Erythroblast (primary cell): ENCODE measurements at regions not wholly inside any gene's neighbourhood (a gene's known extent, or its start where the extent isn't known, plus 50 kb on each side); places are given as distances from the start of the nearest gene placed in this dataset.
A peak's percentile ranks its signal among the peaks of the same experiment; 100 is the strongest.

ENCODE experiments used
- DNase-seq, 2 experiments: peaks; one replicate each; lab custom pipeline; 2025; lab: John Stamatoyannopoulos, UW
- GATA1 ChIP-seq: IDR thresholded peaks from 2 replicates; pipeline ENCODE4 v1.6.1; 2011; ENCODE audit warnings: low read depth, mild to moderate bottlenecking, control low read depth, low read length, moderate library complexity
- POLR2A ChIP-seq: IDR thresholded peaks from 2 replicates; pipeline ENCODE4 v1.6.1; 2011; ENCODE audit warnings: mild to moderate bottlenecking, low read length

DNA sequence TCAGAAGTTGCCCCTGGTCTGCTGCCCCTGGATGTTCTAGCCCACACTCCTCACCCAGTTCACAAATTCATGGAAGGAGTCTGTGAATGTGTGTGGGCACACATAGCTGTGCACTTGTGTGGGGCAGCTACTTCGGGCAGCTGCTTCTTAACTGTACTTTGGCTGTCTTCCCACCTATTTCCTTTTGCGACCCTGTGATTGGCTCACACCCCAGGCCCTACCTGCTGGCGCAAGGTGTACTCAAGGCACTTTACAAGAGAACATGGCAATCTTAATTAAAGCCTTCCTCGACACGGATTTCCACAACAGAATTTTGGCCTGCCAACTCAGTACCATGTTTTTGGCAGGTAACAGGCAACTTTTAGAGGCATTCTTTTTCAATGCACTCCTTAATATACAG, 86.5 kb upstream of the CTTNBP2NL start:
- no peak for DNase-seq
- TF ChIP-seq POLR2A: no peak
- TF ChIP-seq GATA1: no peak

GRCh38 chr1:112312315-112312714, 83.7 kb upstream of the CTTNBP2NL start:
- DNase-seq: no peak
- TF ChIP-seq POLR2A: no peak
- no peak for TF ChIP-seq GATA1

GRCh38 chr1:112312879-112313278, 83.1 kb upstream of the CTTNBP2NL start:
- TF ChIP-seq POLR2A: no peak
- no peak for TF ChIP-seq GATA1
- DNase-seq: no peak

DNA sequence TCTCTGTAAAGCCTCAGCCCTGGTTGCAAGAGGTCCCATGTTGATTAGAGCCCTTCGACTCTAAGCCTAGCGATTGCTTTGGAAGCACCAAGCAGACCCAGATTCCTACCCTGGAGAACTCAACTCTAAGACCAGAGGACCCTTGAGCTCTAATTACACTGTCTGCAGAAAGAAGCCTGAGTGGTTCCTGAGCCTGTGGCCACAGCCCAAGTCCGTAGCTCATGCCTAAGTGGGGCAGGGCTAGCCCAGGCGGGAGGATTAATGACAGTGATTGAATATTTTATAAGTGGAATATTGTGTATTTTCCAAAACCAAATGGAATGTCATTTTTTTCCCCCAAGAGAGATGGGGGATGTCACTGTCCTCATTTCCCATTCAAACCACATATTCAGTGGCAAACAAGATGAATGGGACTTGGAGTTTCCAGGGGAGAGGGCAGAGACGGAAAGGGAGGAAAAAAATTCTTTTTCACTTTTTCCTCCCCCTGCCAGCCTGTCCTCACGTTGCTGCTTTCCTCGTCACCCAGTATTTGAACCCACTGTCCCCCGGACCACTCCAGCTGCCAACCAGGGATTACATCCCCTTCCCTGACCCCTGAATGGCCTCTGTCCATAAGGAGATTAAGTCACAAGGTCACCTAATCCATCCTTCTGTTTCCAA, 79.6 kb upstream of the CTTNBP2NL start:
- TF ChIP-seq GATA1: no peak
- TF ChIP-seq POLR2A: no peak
- DNase-seq: no peak

DNA sequence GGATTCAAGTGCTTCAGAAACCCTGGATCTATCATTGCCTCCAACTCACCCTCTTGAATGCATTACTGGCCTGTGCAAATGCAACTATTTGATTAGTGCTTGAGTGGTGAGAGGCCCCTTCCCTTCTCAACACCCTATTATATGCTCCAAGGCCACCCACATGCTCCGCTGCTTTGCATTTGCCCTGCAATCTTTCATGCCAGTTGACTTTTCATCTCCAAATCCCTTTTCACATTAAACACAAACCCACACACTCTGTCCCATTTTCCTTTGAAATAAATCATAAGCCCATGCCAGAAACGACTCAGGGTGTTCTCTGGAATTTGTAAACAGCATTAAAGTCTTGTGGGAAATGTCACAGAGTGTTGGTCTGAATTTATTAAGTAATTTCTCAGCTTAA, 78.9 kb upstream of the CTTNBP2NL start:
- TF ChIP-seq GATA1: no peak
- no peak for TF ChIP-seq POLR2A
- no peak for DNase-seq

GRCh38 chr1:112317611-112318062, 78.4 kb upstream of the CTTNBP2NL start:
- no peak for TF ChIP-seq POLR2A
- no peak for DNase-seq

DNA sequence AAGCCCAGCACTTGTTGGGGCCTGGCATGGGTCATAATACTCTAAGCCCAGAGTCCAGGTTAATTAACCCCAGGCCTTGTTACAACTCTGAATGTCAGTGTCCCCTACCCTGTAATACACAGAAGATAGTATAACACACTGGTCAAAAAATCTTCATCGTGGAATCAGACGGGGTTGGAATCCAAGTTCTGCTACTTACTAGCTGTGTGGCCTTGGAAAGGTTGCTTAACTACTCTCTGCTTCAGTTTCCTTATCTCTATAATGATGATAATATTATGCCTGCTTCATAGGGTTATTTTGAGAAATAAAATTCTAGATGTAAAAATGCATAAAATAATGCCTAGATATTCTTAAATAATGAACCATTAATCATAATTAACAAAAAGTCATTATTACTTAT, 77.8 kb upstream of the CTTNBP2NL start:
- no peak for TF ChIP-seq POLR2A
- TF ChIP-seq GATA1: no peak
- DNase-seq: no peak

- peak; percentile 4 to 58 for DNase-seq
- no peak for TF ChIP-seq GATA1
- no peak for TF ChIP-seq POLR2A
These were observed 77.2 kb upstream of the CTTNBP2NL start for GRCh38 chr1:112318698-112319370.

- no peak for DNase-seq
- TF ChIP-seq POLR2A (no peak), GATA1 (no peak)
These were observed 76.5 kb upstream of the CTTNBP2NL start for GRCh38 chr1:112319371-112320040.

DNA sequence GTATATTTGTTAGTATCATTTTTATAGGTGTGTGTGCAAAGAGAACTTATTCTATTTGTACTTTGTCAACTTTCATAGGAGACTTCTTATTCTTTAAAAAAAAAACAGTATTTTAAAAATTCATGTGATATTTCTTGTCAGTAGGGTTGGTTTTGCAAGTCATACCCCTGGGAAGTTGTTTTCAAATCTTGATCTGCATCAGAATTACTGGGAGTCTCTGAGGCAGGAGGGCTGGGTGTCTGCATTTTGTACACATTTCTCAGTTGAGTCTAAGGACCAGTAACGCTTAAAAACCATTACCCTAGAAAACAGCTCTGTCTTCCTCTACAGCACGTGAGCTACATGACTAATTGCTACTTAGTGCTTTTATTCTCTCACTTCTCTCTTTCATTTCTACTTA, 76.0 kb upstream of the CTTNBP2NL start:
- TF ChIP-seq GATA1 (no peak), POLR2A (no peak)
- peak in 1 of 2 experiments; percentile 12 for DNase-seq

DNA sequence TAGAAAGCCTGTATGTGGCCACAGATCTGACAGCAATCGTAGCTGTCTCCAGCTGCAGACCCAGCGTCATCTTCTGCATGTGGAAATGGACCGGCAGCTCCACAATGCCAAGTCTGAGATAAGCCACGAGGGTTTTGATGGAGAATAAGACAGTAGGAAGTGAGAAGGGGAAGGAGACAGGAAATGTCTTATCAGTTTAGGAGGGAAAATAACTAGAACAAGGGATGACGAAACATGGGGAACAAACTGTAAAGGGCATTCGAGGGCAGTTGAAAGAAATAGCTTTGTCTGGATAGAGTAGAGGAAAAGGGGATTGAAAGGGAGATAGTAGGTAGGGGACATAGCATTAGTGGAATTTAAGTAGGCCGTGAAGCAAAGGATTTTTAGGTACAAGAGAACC, 74.0 kb upstream of the CTTNBP2NL start:
- no peak for DNase-seq
- TF ChIP-seq POLR2A: no peak
- no peak for TF ChIP-seq GATA1

DNA sequence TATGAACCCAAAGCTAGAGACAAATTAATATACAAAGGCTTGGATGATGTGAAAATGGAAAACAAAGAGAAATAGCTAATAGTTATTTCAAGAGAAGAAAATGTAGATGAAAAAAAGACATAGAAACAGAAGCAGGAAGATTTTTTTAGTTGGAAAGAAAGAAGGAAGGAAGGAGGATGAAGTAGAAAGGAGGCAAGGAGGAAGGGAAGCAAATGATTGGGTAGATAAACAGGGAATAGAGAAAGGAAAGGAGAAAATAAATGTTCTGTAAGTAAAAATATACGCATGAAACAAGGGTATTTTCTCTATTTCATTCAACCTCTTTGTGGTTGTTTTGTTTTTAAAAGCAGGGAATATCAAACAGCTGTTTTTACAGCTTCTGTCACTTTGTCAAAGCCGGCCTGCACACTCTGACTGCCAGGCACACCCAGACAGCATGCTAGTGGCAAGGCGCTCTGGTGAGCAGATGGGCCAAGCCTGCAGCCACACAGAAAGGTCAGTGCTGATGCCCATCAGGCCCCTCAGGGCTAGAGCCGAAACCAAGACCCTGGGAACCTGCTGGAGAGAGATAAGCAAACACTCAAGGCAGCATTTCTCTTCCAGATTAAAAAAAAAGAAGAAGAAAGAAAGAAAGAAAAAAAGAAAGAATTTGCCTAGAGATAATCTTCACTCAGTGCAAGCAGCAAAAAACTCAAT, 72.9 kb upstream of the CTTNBP2NL start:
- TF ChIP-seq GATA1 (no peak), POLR2A (no peak)
- no peak for DNase-seq

- TF ChIP-seq POLR2A (no peak), GATA1 (no peak)
These were observed 70.5 kb upstream of the CTTNBP2NL start for GRCh38 chr1:112325504-112325903.

GRCh38 chr1:112328600-112328999, 67.4 kb upstream of the CTTNBP2NL start:
- no peak for DNase-seq
- no peak for TF ChIP-seq GATA1
- TF ChIP-seq POLR2A: no peak

More at GRCh38 chr1:112325504-112325903, 70.5 kb upstream of the CTTNBP2NL start:
- no peak for DNase-seq
